K562 (cell line): ENCODE measurements at regions not wholly inside any gene's neighbourhood (a gene's known extent, or its start where the extent isn't known, plus 50 kb on each side); places are given as distances from the start of the nearest gene placed in this dataset.

Experiments used
- CEBPB ChIP-seq: fragments of 450-650 bp; IDR thresholded peaks from 2 replicates; pipeline ENCODE4 v1.6.1; 2016; ENCODE audit warnings: missing genetic modification characterization, missing compliant biosample characterization
- TF ChIP-seq, protein P1 (sequence below): fragments of 250-450 bp; sonication (Bioruptor Pico); IDR thresholded peaks from 2 replicates; pipeline ENCODE4 v1.8.0; 2021; ENCODE audit warnings: mild to moderate bottlenecking, moderate library complexity

DNA sequence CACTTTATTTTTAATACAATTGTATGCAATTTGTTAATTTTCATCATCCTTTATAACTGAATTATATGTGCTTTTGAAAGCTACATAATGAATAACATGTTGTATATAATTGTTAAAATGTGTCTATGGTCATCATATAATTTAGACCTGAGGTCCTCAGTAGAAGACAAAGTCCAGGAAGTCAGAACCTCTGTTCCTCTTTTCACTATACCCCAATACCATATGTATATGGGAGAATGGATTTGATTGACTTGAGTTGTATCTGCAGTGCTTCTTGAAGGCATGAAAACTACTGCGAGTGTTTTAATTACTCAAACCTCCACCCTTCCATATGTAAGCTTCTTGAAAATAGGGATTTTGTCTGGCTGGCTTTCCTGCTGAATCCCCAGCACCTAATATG is 140.7 kb upstream of the NEDD9 start:
- TF ChIP-seq CEBPB (tag): no peak
- TF ChIP-seq, protein P1, sequence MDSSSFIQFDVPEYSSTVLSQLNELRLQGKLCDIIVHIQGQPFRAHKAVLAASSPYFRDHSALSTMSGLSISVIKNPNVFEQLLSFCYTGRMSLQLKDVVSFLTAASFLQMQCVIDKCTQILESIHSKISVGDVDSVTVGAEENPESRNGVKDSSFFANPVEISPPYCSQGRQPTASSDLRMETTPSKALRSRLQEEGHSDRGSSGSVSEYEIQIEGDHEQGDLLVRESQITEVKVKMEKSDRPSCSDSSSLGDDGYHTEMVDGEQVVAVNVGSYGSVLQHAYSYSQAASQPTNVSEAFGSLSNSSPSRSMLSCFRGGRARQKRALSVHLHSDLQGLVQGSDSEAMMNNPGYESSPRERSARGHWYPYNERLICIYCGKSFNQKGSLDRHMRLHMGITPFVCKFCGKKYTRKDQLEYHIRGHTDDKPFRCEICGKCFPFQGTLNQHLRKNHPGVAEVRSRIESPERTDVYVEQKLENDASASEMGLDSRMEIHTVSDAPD (CRISPR knock-in tag): no peak
